Lower leg skin (tissue), 4 donors: ENCODE measurements at regions not wholly inside any gene's neighbourhood (a gene's known extent, or its start where the extent isn't known, plus 50 kb on each side); places are given as distances from the start of the nearest gene placed in this dataset.
A peak's percentile ranks its signal among the peaks of the same experiment; 100 is the strongest.

Experiments used
- DNase-seq, 2 donors: peaks; one replicate each; pipeline ENCODE4 v3.0.0-alpha.2; 2019; ENCODE audit warnings: low spot score in 2 of 2
- H3K4me3 ChIP-seq: fragments of 200-600 bp; sonication (generic); 2 replicates; pipeline ENCODE4 v1.5.1; 2017; ENCODE audit warnings: mild to moderate bottlenecking, low read depth; ENCODE audit not compliant: poor library complexity, severe bottlenecking
- CTCF ChIP-seq, 3 donors: fragments of 450-650 bp; IDR thresholded peaks; one replicate each; pipeline ENCODE4 v1.5.1; 2016; ENCODE audit warnings: antibody characterized with exemption in 3 of 3, mild to moderate bottlenecking in 3 of 3, moderate library complexity in 2 of 3
- POLR2A ChIP-seq, 2 donors: fragments of 450-650 bp; IDR thresholded peaks; one replicate each; pipeline ENCODE4 v1.6.1; 2016 to 2017; ENCODE audit warnings: antibody characterized with exemption in 2 of 2, mild to moderate bottlenecking in 1 of 2, moderate library complexity in 1 of 2
- WGBS, 2 donors: methylation state at CpG; one replicate each; pipeline ENCODE4 v1.1.5; 2018; 5-methylcytosine and 5-hydroxymethylcytosine counted together
- intact Hi-C: fragments of 100-400 bp; cut with DNase I; formaldehyde crosslinking; loops from one replicate; pipeline ENCODE4 v1.15.0; 2023; ENCODE audit warnings: low total_unique reads

DNA sequence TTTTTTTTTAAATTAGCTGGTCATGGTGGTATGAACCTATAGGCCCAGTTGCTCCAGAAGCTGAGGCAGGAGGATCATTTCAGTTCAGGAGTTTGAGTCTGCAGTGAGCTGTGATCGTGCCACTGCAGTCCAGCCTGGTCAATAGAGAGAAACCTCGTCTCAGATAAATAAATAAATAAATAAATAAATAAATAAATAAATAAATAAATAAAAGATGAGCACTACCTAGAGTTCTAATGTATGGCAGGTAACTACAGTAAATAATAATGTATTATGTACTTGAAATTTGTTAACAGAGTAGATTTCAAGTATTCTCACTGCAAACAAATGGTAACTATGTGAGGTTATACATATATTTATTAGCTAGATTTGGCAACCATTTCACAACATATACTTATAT is 697.9 kb upstream of the ID2 start:
- DNase-seq = no peak
- WGBS, 2 donors = 94 to 95% methylated on average over 2 of the region's 2 CpGs
- intact Hi-C loops = no loop called here
- TF ChIP-seq POLR2A (IDR thresholded peaks at IDR 0.05) (no peak), CTCF (IDR thresholded peaks at IDR 0.05) (no peak)
- H3K4me3 ChIP-seq = no peak overlapping the region

- intact Hi-C loops = no loop called here
- DNase-seq = no peak
- no peak overlapping the region for H3K4me3 ChIP-seq
- 75 to 79% methylated on average over 9 of the region's 9 CpGs for WGBS, 2 donors
- TF ChIP-seq CTCF (IDR thresholded peaks at IDR 0.05) (no peak), POLR2A (IDR thresholded peaks at IDR 0.05) (no peak)
Measured at GRCh38 chr2:7984693-7985353, 697.0 kb upstream of the ID2 start.

DNA sequence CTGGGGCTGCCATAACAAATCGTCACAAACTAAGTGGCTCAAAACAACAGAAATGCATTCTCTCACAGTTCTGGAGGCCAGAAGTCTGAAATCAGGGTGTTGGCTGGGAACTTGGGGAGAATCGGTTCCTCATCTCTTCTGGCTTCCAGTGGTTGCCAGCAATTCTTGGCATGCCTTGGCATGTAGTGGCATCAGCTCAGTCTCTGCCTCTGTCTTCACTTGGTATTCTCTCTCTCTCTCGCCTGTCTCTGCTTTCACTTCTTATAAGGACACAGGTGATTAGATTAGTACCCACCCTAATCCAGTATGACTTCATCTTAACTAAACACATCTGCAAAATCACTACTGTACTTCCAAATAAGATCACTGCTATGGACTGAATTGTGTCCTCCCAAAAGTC is 695.4 kb upstream of the ID2 start:
- intact Hi-C loops = no loop called here
- H3K4me3 ChIP-seq = no peak overlapping the region
- DNase-seq = peak in 1 of 2 donors; percentile 31
- TF ChIP-seq CTCF (IDR thresholded peaks at IDR 0.05) (no peak), POLR2A (IDR thresholded peaks at IDR 0.05) (no peak)
- WGBS, 2 donors = 41% methylated on average over 3 of the region's 3 CpGs

- intact Hi-C loops = no loop called here
- H3K4me3 ChIP-seq = no peak overlapping the region
- TF ChIP-seq CTCF (IDR thresholded peaks at IDR 0.05) (no peak), POLR2A (IDR thresholded peaks at IDR 0.05) (no peak)
- DNase-seq = no peak
Measured at GRCh38 chr2:7987992-7988391, 693.9 kb upstream of the ID2 start.

GRCh38 chr2:7988440-7988839 is 693.4 kb upstream of the ID2 start:
- no peak for DNase-seq
- WGBS, 2 donors = 64 to 73% methylated on average over 1 of the region's 1 CpG
- TF ChIP-seq CTCF (IDR thresholded peaks at IDR 0.05) (no peak), POLR2A (IDR thresholded peaks at IDR 0.05) (no peak)
- intact Hi-C loops = no loop called here
- no peak overlapping the region for H3K4me3 ChIP-seq

DNA sequence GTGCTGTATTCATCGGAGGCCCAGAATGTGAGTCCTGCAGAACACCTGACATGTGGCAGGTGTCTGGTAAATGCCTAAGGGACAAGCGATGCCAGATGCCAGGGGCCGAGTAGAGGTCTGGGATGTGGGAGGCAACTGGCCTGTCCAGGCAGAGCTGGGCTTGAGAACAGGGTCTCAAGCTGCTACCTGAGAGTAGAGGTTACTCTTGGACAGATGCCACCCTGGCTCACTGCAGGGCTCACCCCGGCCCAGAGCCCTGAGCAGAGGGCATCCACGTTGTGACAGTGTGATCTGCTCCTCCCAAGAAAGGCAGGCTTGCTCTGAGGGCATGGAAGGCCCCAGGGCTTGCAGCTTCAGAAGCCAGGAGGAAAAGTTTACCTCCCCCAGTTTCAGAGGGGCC is 692.0 kb upstream of the ID2 start:
- TF ChIP-seq POLR2A (IDR thresholded peaks at IDR 0.05) (no peak), CTCF (IDR thresholded peaks at IDR 0.05) (no peak)
- intact Hi-C loops = no loop called here
- 91 to 100% methylated on average over 3 to 5 of the region's 5 CpGs for WGBS, 2 donors
- no peak for DNase-seq
- H3K4me3 ChIP-seq = no peak overlapping the region
